Small intestine (tissue), 7 donors: ENCODE measurements at regions not wholly inside any gene's neighbourhood (a gene's known extent, or its start where the extent isn't known, plus 50 kb on each side); places are given as distances from the start of the nearest gene placed in this dataset.

Experiments used
- DNase-seq, 2 donors: peaks; one replicate each; pipeline versions ENCODE4 v3.0.0 to v3.0.0-alpha.2; 2013
- FAIRE-seq: peaks from 2 replicates; lab custom pipeline; 2012; peaks lifted over from hg19 to GRCh38; lab: Jason Lieb, UNC
- H3K27ac ChIP-seq, 3 donors: one replicate each; pipeline ENCODE4 v1.5.1; 2013; ENCODE audit warnings: low read length in 2 of 3, mild to moderate bottlenecking in 2 of 3, control low read depth in 1 of 3, inconsistent platforms in 1 of 3, low read depth in 1 of 3, moderate library complexity in 1 of 3
- H3K27me3 ChIP-seq, 3 donors: one replicate each; pipeline ENCODE4 v1.6.1; 2013; ENCODE audit warnings: low read length in 3 of 3, inconsistent platforms in 1 of 3; ENCODE audit not compliant: control insufficient read depth in 3 of 3, insufficient read depth in 3 of 3
- H3K36me3 ChIP-seq, 3 donors: one replicate each; pipeline ENCODE4 v1.6.1; 2013; ENCODE audit warnings: low read length in 3 of 3, inconsistent platforms in 1 of 3, low read depth in 1 of 3, mild to moderate bottlenecking in 1 of 3, moderate library complexity in 1 of 3; ENCODE audit not compliant: control insufficient read depth in 3 of 3, insufficient read depth in 2 of 3
- H3K4me1 ChIP-seq, 3 donors: one replicate each; pipeline ENCODE4 v1.6.1; 2013; ENCODE audit warnings: low read length in 2 of 3, inconsistent platforms in 1 of 3, low read depth in 1 of 3, mild to moderate bottlenecking in 1 of 3, moderate library complexity in 1 of 3; ENCODE audit not compliant: control insufficient read depth in 3 of 3, insufficient read depth in 2 of 3
- H3K4me3 ChIP-seq, 3 donors: one replicate each; pipeline ENCODE4 v1.5.1; 2013; ENCODE audit warnings: low read length in 3 of 3, control low read depth in 1 of 3, inconsistent platforms in 1 of 3, low read depth in 1 of 3, mild to moderate bottlenecking in 1 of 3, moderate library complexity in 1 of 3
- H3K9me3 ChIP-seq, 2 donors: one replicate each; pipeline ENCODE4 v1.6.1; 2013; ENCODE audit warnings: low read depth in 1 of 2, low read length in 1 of 2; ENCODE audit not compliant: control insufficient read depth in 2 of 2, insufficient read depth in 1 of 2
- WGBS, 3 donors: extraction: QIAGEN DNeasy Blood & Tissue Kit; methylation state at CpG; one replicate each; pipeline ENCODE4 v1.1.7; 2013; 5-methylcytosine and 5-hydroxymethylcytosine counted together
- donor health status: healthy with polysubstance abuse.
- donor health status: control.
- donor health status: control.
- donor health status: Bipolar disorder and iron deficiency.
- donor health status: healthy.

GRCh38 chr6:125526007-125526720, 223.3 kb upstream of the HEY2 start:
- WGBS, 3 donors = 0 to 43% (median 17%) methylated on average over 1 of the region's 1 CpG
- H3K4me3 ChIP-seq = no peak overlapping the region

GRCh38 chr6:125528621-125529041, 220.8 kb upstream of the HEY2 start:
- DNase-seq (no peak), FAIRE-seq (no peak)
- Histone ChIP-seq H3K9me3 (no peaks in the 10 kb centered on the region), H3K4me1 (no peaks in the 10 kb centered on the region), H3K27ac (no peak overlapping the region), H3K4me3 (no peak overlapping the region), H3K36me3 (no peaks in the 10 kb centered on the region), H3K27me3 (peaks cover 0 to 10% (median 3%) of the 10 kb centered on the region in 3 donors)
- WGBS, 3 donors = 22 to 42% (median 27%) methylated on average over 6 of the region's 6 CpGs

More at GRCh38 chr6:125526007-125526720, 223.3 kb upstream of the HEY2 start:
- Histone ChIP-seq H3K9me3 (no peaks in the 10 kb centered on the region), H3K36me3 (no peaks in the 10 kb centered on the region), H3K27ac (no peak overlapping the region), H3K4me1 (no peaks in the 10 kb centered on the region), H3K27me3 (peaks cover 0 to 4% (median 0%) of the 10 kb centered on the region in 3 donors)
- FAIRE-seq = no peak
- no peak for DNase-seq

DNA sequence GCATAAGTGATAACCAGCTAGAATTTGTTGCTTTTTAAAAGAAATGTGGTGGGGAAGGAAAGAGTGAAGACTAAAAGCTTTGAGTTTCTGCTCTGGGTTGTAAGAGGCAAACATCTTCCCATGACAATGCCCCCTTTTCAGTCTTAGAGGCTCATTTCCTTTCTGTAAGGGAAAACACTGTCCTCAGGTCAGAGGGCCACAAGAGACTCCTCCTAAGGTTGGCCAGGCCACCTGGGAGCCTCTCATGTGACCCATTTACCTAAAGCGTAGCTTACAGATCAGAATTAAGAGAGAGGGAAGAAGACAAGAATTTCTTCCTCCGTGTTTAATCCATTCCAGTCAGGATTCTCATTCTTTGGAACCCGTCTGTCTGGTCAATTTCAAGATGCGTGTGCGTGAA, 220.4 kb upstream of the HEY2 start:
- Histone ChIP-seq H3K27me3 (peaks cover 0 to 14% (median 6%) of the 10 kb centered on the region in 3 donors), H3K36me3 (no peaks in the 10 kb centered on the region), H3K9me3 (no peaks in the 10 kb centered on the region), H3K4me1 (no peaks in the 10 kb centered on the region), H3K27ac (no peak overlapping the region), H3K4me3 (no peak overlapping the region)
- no peak for DNase-seq
- FAIRE-seq = no peak
- WGBS, 3 donors = 76 to 78% (median 78%) methylated on average over 5 of the region's 5 CpGs

GRCh38 chr6:125533710-125534397, 215.6 kb upstream of the HEY2 start:
- WGBS, 3 donors = 39 to 46% (median 41%) methylated on average over 28 of the region's 28 CpGs
- H3K4me3 ChIP-seq = no peak overlapping the region
- H3K27me3 ChIP-seq = peaks cover 0 to 17% (median 12%) of the 10 kb centered on the region in 3 donors
- H3K9me3 ChIP-seq = no peaks in the 10 kb centered on the region
- no peaks in the 10 kb centered on the region for H3K4me1 ChIP-seq
- no peak overlapping the region for H3K27ac ChIP-seq
- FAIRE-seq (no peak), DNase-seq (no peak)
- no peaks in the 10 kb centered on the region for H3K36me3 ChIP-seq

DNA sequence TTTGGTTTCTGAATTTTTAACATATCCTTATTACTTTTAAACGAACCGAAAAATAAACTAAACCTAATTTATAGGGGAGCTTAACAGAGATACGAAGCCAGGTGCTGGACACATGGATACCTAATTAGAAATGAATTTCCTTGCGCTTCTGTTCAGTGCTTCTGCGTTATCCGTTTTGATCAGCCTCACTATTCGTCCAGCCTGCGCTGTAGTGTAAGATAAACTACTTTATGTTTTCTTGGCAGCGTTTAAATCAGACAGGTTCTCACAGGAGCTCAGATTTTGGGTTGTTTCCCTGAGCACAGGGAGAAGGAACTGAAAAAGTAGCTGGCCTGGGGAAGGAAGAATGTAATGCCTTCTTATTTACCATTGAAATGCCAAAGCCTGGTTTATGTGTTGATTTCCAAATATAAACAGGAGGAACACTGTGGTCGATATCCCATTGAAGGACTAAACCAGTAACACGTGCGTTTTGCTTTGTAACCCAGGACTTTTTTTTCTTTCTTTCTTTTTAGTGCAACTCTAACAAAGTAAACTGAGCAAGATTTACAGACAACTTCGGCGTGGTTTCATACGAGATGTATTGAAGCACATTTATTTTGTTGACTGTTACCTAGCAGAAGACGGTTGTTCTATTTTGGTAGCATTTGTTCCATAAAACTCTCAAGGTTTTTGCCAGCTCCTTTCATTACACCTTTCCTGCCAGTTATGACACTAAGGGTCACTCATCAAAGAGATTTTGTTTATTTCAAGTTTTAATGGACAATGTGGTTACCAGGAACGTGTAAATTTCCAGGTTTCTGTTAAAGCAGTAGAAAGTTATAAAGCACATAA, 214.8 kb upstream of the HEY2 start:
- FAIRE-seq (no peak), DNase-seq (no peak)
- Histone ChIP-seq H3K36me3 (no peaks in the 10 kb centered on the region), H3K4me3 (no peak overlapping the region), H3K9me3 (no peaks in the 10 kb centered on the region), H3K27me3 (peaks cover 0 to 17% (median 12%) of the 10 kb centered on the region in 3 donors), H3K4me1 (no peaks in the 10 kb centered on the region), H3K27ac (no peak overlapping the region)
- WGBS, 3 donors = 41 to 51% (median 46%) methylated on average over 17 of the region's 17 CpGs

GRCh38 chr6:125537090-125537489, 212.3 kb upstream of the HEY2 start:
- WGBS, 3 donors = 79 to 90% (median 89%) methylated on average over 2 of the region's 2 CpGs
- H3K27ac ChIP-seq = no peak overlapping the region
- no peaks in the 10 kb centered on the region for H3K4me1 ChIP-seq
- H3K4me3 ChIP-seq = no peak overlapping the region
- H3K27me3 ChIP-seq = peaks cover 0 to 17% (median 12%) of the 10 kb centered on the region in 3 donors
- H3K9me3 ChIP-seq = no peaks in the 10 kb centered on the region
- FAIRE-seq (no peak), DNase-seq (no peak)
- no peaks in the 10 kb centered on the region for H3K36me3 ChIP-seq

GRCh38 chr6:125539892-125540291, 209.5 kb upstream of the HEY2 start:
- no peak overlapping the region for H3K4me3 ChIP-seq
- H3K9me3 ChIP-seq = no peaks in the 10 kb centered on the region
- DNase-seq (no peak), FAIRE-seq (no peak)
- no peaks in the 10 kb centered on the region for H3K4me1 ChIP-seq
- peaks cover 0 to 2% (median 0%) of the 10 kb centered on the region in 3 donors for H3K27me3 ChIP-seq
- 68 to 84% (median 75%) methylated on average over 3 of the region's 3 CpGs for WGBS, 3 donors
- H3K27ac ChIP-seq = no peak overlapping the region
- H3K36me3 ChIP-seq = no peaks in the 10 kb centered on the region

DNA sequence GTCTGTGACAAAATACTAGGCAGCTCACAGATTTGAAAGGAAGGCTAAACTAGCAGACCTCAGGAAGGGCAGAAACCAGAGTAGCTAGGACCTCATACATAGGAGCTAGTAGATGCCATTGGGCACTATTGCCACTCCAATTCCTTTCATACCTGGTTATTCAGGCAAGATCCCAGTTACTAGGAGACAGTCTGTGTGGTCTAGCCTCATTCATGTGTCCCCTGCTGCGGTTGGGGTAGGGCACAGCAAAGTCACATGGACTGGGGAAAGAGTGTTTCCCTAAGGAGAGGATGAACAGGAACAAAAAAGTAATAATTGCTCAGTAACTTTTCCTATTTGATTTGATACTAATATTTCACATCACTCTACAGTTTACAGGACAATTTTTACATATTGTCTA, 204.6 kb upstream of the HEY2 start:
- 31 to 66% (median 56%) methylated on average over 1 of the region's 1 CpG for WGBS, 3 donors

More for the DNA sequence above, 204.6 kb upstream of the HEY2 start:
- no peaks in the 10 kb centered on the region for H3K9me3 ChIP-seq
- no peak for FAIRE-seq
- no peaks in the 10 kb centered on the region for H3K36me3 ChIP-seq
- no peak overlapping the region for H3K4me3 ChIP-seq
- DNase-seq = no peak
- no peaks in the 10 kb centered on the region for H3K4me1 ChIP-seq
- no peaks in the 10 kb centered on the region for H3K27me3 ChIP-seq
- no peak overlapping the region for H3K27ac ChIP-seq
